GM12873 (cell line): ENCODE measurements at regions not wholly inside any gene's neighbourhood (a gene's known extent, or its start where the extent isn't known, plus 50 kb on each side); places are given as distances from the start of the nearest gene placed in this dataset.

Experiments used
- CTCF ChIP-seq: IDR thresholded peaks from 2 replicates; pipeline ENCODE4 v1.5.1; 2012; ENCODE audit warnings: low read depth, mild to moderate bottlenecking, moderate library complexity, low read length, control low read depth; ENCODE audit not compliant: insufficient read depth; ENCODE audit errors: missing control alignments

- TF ChIP-seq CTCF, result no peak
Measured at GRCh38 chr18:21958263-21958662, 211.1 kb upstream of the GATA6 start.

DNA sequence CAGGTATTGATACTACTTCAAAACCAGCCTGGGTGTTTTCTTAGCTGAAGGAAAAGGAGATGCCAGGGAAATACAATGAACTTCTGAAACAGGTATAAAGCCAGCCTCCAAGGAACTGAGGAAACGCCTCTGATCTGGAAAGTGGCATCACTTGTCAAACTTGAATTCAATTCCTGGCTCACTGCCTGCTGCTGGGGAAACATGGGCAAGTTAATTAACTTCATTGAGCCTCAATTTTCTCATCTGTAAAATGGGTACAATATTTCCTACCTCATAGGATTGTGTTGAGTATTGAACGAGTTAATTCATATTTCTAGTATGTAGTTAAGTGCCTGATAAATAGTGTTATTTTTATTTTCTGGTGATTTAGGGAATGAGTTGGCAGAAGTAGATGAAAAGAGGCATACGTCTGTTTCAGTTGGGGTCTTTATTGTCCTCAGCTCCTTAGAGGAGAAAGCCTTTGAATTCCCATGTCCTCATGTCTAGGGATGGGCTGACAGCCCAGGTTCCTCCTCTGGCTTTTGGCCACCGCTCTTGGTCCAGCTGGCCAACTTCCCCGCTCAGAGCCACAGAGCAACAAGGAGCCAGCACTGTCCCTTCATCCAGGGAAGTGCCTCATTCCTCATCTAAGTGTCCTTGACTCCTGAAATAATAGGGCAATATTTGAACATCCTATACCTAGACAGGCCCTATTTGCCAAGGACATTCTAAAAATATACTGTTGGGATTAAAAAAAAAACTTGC is 210.5 kb upstream of the GATA6 start:
- TF ChIP-seq CTCF, result no peak

- TF ChIP-seq CTCF, result no peak
Measured at GRCh38 chr18:21960189-21960588, 209.2 kb upstream of the GATA6 start.

GRCh38 chr18:21963336-21963735 is 206.1 kb upstream of the GATA6 start:
- no peak for TF ChIP-seq CTCF

DNA sequence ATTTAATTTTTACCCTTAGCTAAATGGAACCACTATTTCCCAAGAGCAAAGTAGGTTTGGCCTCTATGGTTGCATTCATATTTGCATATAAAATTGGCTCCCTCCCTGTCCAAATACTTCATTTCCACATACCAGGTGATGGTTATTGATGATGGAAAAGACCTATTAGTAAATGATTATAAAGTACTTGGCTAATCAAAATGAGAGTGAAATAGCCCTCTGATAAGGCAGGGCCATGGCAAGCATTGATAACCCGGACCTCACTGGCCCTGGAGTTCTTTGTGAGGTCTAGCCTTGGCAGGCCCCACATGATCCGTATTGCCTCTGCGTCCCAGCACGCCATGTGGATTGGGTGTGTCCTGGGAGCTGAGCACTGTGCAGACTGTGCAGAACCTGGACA is 201.1 kb upstream of the GATA6 start:
- no peak for TF ChIP-seq CTCF

DNA sequence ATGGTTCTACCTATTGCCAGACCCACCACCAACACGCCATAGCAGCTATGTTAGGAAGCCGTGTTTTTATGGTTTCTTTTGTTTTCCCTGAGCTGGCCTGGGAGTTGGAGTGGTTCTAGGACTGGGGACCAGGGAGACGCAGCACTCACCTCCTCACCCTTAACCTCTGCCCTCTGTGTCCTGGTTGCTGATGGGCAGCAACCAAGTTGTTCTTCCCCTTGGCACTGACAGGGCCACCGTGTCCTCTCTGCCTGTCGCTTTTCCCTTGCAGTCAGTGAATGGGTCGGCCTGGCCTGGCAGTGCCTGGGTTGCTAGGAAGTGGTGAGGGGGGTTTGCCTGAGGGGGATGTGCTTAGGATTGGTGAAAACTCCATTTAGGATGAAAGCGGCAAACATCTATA is 197.1 kb upstream of the GATA6 start:
- TF ChIP-seq CTCF, result no peak

GRCh38 chr18:21978546-21979170 is 190.7 kb upstream of the GATA6 start:
- TF ChIP-seq CTCF, result no peak
